Activated CD8-positive, alpha-beta T cell treated with anti-CD3 and anti-CD28 coated beads for 36 hours (primary cell): ENCODE measurements at regions not wholly inside any gene's neighbourhood (a gene's known extent, or its start where the extent isn't known, plus 50 kb on each side); places are given as distances from the start of the nearest gene placed in this dataset.

ENCODE experiments used
- ATAC-seq: fragments of 200-7000 bp; cut with Tn5 transposase; one replicate; pipeline ENCODE4 v1.10.0; 2021; ENCODE audit warnings: mild to moderate bottlenecking, moderate library complexity
- CTCF ChIA-PET: fragments of 350-600 bp; sonication (Branson Sonifier 250); formaldehyde crosslinking; loops from one replicate; lab custom pipeline; 2021; ENCODE audit warnings: antibody characterized with exemption; lab: Charles Lee
- POLR2A ChIA-PET: fragments of 350-600 bp; sonication (Branson Sonifier 250); formaldehyde crosslinking; loops from one replicate; lab custom pipeline; 2021; ENCODE audit warnings: antibody characterized with exemption; lab: Charles Lee
- DNase-seq: peaks from one replicate; pipeline ENCODE4 v3.0.0-alpha.2; 2020
- H3K27ac Mint-ChIP-seq: one replicate; pipeline ENCODE4 v1.8.0; 2021; ENCODE audit warnings: mild to moderate bottlenecking, mixed read lengths
- H3K27me3 Mint-ChIP-seq: one replicate; pipeline ENCODE4 v1.8.0; 2021; ENCODE audit warnings: mixed read lengths
- H3K36me3 Mint-ChIP-seq: one replicate; pipeline ENCODE4 v1.8.0; 2021; ENCODE audit warnings: low read depth, mixed read lengths
- H3K4me1 Mint-ChIP-seq: one replicate; pipeline ENCODE4 v1.8.0; 2021; ENCODE audit warnings: low read depth, mixed read lengths
- H3K4me3 Mint-ChIP-seq: one replicate; pipeline ENCODE4 v1.8.0; 2021; ENCODE audit warnings: mild to moderate bottlenecking, moderate library complexity, mixed read lengths
- H3K9me3 Mint-ChIP-seq: one replicate; pipeline ENCODE4 v1.8.0; 2021; ENCODE audit warnings: mixed read lengths
- intact Hi-C: fragments of 100-400 bp; cut with micrococcal nuclease; formaldehyde crosslinking; loops from one replicate; pipeline ENCODE4 v1.10.0; 2022
- TF ChIP-seq, protein P1 (sequence below): fragments of 200-600 bp; IDR thresholded peaks from one replicate; pipeline ENCODE4 v1.8.0; 2022; ENCODE audit warnings: antibody characterized with exemption, mild to moderate bottlenecking

DNA sequence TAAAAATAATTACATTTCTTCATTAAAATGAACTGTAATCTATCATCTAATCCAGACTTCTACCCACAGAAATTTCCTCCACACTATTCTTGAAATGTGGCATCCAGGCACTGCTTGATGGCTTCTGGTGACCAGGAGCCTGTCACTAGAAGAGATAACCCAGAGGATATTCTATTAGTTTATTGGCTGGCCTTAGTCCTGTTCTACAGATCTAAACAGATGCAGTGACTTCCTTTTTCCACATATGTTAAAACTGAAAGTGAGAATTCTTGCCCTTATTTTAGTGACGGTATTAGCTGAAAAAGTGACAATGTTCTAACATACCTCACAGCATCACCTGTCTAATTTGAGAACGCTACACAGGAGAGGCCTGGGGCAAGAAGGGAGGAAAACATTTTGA lies 775.4 kb downstream of the TSN start:
- ChIA-PET POLR2A (no interaction called here), CTCF (no interaction called here)
- no peak for DNase-seq
- intact Hi-C loops: no loop called here
- Mint-ChIP-seq H3K27ac (no peak overlapping the region), H3K9me3 (peaks cover 2% of the 10 kb centered on the region), H3K4me3 (no peak overlapping the region), H3K27me3 (no peaks in the 10 kb centered on the region), H3K4me1 (no peaks in the 10 kb centered on the region), H3K36me3 (no peaks in the 10 kb centered on the region)
- TF ChIP-seq, protein P1, sequence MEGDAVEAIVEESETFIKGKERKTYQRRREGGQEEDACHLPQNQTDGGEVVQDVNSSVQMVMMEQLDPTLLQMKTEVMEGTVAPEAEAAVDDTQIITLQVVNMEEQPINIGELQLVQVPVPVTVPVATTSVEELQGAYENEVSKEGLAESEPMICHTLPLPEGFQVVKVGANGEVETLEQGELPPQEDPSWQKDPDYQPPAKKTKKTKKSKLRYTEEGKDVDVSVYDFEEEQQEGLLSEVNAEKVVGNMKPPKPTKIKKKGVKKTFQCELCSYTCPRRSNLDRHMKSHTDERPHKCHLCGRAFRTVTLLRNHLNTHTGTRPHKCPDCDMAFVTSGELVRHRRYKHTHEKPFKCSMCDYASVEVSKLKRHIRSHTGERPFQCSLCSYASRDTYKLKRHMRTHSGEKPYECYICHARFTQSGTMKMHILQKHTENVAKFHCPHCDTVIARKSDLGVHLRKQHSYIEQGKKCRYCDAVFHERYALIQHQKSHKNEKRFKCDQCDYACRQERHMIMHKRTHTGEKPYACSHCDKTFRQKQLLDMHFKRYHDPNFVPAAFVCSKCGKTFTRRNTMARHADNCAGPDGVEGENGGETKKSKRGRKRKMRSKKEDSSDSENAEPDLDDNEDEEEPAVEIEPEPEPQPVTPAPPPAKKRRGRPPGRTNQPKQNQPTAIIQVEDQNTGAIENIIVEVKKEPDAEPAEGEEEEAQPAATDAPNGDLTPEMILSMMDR: no peak
- no peak for ATAC-seq

DNA sequence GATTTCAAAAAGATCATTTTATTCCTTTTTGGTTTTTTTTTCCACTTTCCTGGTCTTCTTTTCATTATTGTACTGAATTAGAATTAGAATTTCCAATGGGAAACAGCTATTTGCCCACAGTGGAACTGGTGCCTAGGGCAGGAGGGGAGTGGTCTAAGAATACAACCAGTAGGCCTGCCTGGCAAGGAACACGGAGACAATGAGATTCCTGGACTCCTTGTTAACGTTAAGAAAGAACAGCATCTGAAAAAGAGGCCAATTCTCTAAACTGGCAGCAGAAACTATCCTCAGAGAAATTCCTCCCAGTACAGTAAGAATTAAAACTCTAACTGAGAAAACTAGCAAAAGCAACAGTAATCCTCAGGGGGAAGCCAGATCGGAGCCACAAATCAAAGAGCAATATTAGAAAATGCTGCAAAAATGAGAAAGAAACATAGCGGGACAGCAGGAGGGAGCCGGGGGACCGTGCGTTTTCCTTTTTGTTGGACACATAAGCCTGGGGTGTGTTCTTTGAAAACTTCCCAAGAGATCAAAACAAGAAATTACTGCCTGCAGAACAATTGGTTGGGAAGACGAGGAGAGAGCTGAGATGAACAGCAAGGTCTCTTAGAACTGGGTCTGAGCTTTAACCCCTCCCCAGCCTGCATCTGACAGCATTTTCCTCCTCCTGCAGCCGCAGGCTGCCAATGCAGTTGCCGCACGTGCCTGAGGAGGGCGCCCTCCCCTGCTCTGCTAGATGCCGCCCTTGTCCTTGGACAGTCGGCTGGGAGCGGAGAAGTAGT lies 776.0 kb downstream of the TSN start:
- no peak overlapping the region for H3K4me3 Mint-ChIP-seq
- no peak overlapping the region for H3K27ac Mint-ChIP-seq
- no peak for DNase-seq
- intact Hi-C loops: no loop called here
- TF ChIP-seq, protein P1: no peak
- ChIA-PET CTCF (no interaction called here), POLR2A (no interaction called here)
- peaks cover 2% of the 10 kb centered on the region for H3K9me3 Mint-ChIP-seq
- no peaks in the 10 kb centered on the region for H3K27me3 Mint-ChIP-seq
- H3K4me1 Mint-ChIP-seq: no peaks in the 10 kb centered on the region
- ATAC-seq: no peak
- no peaks in the 10 kb centered on the region for H3K36me3 Mint-ChIP-seq

DNA sequence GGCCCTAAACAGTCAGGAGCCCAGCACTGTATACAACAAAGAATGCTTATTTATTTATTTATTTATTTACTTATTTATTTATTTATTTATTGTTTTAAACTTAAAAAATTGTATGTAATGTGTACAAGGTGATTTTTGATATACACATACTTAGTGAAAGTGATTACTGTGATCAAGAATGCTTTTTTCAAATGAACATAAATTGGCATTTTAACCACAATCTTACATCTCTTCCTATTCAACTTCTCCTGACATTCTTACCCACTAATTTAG lies 776.6 kb downstream of the TSN start:
- Mint-ChIP-seq H3K27ac (no peak overlapping the region), H3K9me3 (peaks cover 2% of the 10 kb centered on the region), H3K4me3 (no peak overlapping the region), H3K4me1 (no peaks in the 10 kb centered on the region), H3K36me3 (no peaks in the 10 kb centered on the region), H3K27me3 (no peaks in the 10 kb centered on the region)
- DNase-seq (no peak), ATAC-seq (no peak)
- intact Hi-C loops: no loop called here
- TF ChIP-seq, protein P1: no peak
- CTCF ChIA-PET: interaction anchor here (1.3 kb wide), 1 partner anchor 59 kb away, joined by 3 read pairs; no protein-coding TSS in a partner anchor
- POLR2A ChIA-PET: no interaction called here

DNA sequence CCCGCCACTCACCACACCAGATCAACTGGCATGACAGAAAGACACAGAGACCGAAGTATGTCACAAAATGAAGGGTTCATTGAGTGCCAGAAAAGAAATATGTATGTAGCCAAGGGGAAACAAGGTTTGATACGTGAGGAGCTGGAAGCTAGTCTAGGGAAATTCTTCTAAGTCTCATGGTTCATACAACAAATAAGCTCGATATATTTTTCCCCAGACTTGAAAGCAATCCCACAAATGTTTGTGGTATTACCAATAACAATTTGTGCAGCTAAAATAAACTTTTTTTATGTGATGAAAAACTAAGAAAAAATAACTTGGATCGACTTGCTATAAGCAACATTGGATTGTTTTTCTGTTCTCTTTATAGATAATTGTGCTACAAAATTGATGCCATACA lies 777.0 kb downstream of the TSN start:
- DNase-seq (no peak), ATAC-seq (no peak)
- POLR2A ChIA-PET: no interaction called here
- Mint-ChIP-seq H3K9me3 (peaks cover 2% of the 10 kb centered on the region), H3K36me3 (no peaks in the 10 kb centered on the region), H3K4me3 (no peak overlapping the region), H3K27ac (no peak overlapping the region), H3K27me3 (no peaks in the 10 kb centered on the region), H3K4me1 (no peaks in the 10 kb centered on the region)
- CTCF ChIA-PET: interaction anchor here (1.3 kb wide), 1 partner anchor 58 kb away, joined by 3 read pairs; no protein-coding TSS in a partner anchor
- TF ChIP-seq, protein P1: no peak
- intact Hi-C loops: no loop called here

DNA sequence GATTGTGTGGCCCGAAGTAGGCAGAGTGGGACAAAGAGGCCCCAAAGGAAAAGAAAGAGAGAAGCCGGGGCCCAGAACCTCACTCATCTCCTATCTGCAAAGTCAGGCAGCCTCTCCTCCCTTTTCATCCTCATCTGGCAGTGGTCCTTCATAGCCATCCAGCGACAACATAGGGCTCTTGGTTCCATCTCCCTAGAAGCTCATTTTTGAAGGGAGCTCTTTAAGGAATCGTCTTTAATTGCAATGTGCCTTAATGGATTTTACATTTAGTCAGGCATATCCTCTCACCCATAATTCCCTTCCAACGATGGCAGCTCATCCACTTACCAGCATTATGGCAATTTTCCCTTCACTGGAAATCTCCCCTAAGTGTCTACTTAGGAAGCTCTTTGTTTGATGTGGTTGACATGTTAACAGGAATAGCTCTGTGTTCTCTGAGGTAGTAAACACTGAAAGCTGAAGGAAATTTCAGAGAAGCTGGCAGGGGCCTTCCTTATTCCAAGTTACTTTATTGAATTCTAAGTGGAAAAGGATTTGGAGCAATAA lies 780.6 kb downstream of the TSN start:
- TF ChIP-seq, protein P1: no peak
- no peak overlapping the region for H3K4me3 Mint-ChIP-seq
- DNase-seq (no peak), ATAC-seq (no peak)
- CTCF ChIA-PET: no interaction called here
- no peaks in the 10 kb centered on the region for H3K27me3 Mint-ChIP-seq
- H3K9me3 Mint-ChIP-seq: peaks cover 2% of the 10 kb centered on the region
- intact Hi-C loops: no loop called here
- no peaks in the 10 kb centered on the region for H3K36me3 Mint-ChIP-seq
- H3K27ac Mint-ChIP-seq: no peak overlapping the region
- H3K4me1 Mint-ChIP-seq: no peaks in the 10 kb centered on the region
- POLR2A ChIA-PET: no interaction called here
